ENCODE measurements at regions not wholly inside any gene's neighbourhood (a gene's known extent, or its start where the extent isn't known, plus 50 kb on each side); places are given as distances from the start of the nearest gene placed in this dataset.

- H3K4me3 ChIP-seq, result no peak overlapping the region
- no peaks in the 10 kb centered on the region for H3K36me3 ChIP-seq
- no peaks in the 10 kb centered on the region for H3K4me1 ChIP-seq
- WGBS, 2 donors, result 77 to 80% methylated on average over 8 of the region's 8 CpGs
- no peak for DNase-seq
- no peaks in the 10 kb centered on the region for H3K27me3 ChIP-seq
- no peaks in the 10 kb centered on the region for H3K9me3 ChIP-seq
- H3K27ac ChIP-seq, result peak overlapping the region in 3 of 4 donors; percentile 16 to 52 (median 31)
- TF ChIP-seq POLR2A (IDR thresholded peaks at IDR 0.05) (no peak), CTCF (IDR thresholded peaks at IDR 0.05) (no peak)
- intact Hi-C loops (cut with DNase I), result no loop called here
Observed at GRCh38 chr3:170699158-170700053, 113.5 kb upstream of the SLC7A14 start.

- H3K27ac ChIP-seq, result no peak overlapping the region
- no peaks in the 10 kb centered on the region for H3K36me3 ChIP-seq
- H3K9me3 ChIP-seq, result no peaks in the 10 kb centered on the region
- WGBS, 2 donors, result 60 to 70% methylated on average over 3 of the region's 3 CpGs
- no peaks in the 10 kb centered on the region for H3K27me3 ChIP-seq
- no peaks in the 10 kb centered on the region for H3K4me1 ChIP-seq
- H3K4me3 ChIP-seq, result no peak overlapping the region
- intact Hi-C loops (cut with DNase I), result no loop called here
- DNase-seq, result no peak
- TF ChIP-seq CTCF (IDR thresholded peaks at IDR 0.05) (no peak), POLR2A (IDR thresholded peaks at IDR 0.05) (no peak)
Observed at GRCh38 chr3:170697908-170698307, 112.0 kb upstream of the SLC7A14 start.

DNA sequence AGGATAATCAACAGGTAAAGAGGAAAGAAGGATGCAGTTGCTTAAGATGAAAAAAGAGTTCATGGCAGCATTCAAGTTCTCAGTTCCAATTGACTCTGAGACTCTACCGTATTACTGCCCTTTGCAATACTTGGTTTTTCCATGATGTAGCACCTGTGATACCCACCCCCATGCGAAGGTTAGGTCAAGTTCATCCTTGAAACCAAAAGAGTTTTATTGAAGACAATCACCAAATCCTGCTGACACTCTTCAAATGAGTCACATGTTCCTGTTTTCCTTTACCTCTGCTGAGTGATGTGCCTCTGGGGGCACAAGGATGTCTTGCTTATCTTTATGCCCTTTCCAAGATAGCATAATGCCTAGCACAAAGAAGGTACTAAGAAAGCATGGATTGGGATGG, 111.3 kb upstream of the SLC7A14 start:
- 88 to 100% methylated on average over 1 to 2 of the region's 2 CpGs for WGBS, 2 donors
- intact Hi-C loops (cut with DNase I), result no loop called here
- Histone ChIP-seq H3K27ac (no peak overlapping the region), H3K36me3 (no peaks in the 10 kb centered on the region), H3K4me1 (no peaks in the 10 kb centered on the region), H3K4me3 (no peak overlapping the region), H3K9me3 (no peaks in the 10 kb centered on the region), H3K27me3 (no peaks in the 10 kb centered on the region)
- DNase-seq, result no peak
- TF ChIP-seq CTCF (IDR thresholded peaks at IDR 0.05) (no peak), POLR2A (IDR thresholded peaks at IDR 0.05) (no peak)

- H3K4me1 ChIP-seq, result peaks cover 0 to under 1% (median 0%) of the 10 kb centered on the region in 3 donors
- 84 to 87% methylated on average over 3 of the region's 3 CpGs for WGBS, 2 donors
- H3K9me3 ChIP-seq, result no peaks in the 10 kb centered on the region
- no peak for DNase-seq
- no peak overlapping the region for H3K27ac ChIP-seq
- no peak overlapping the region for H3K4me3 ChIP-seq
- TF ChIP-seq POLR2A (IDR thresholded peaks at IDR 0.05) (no peak), CTCF (IDR thresholded peaks at IDR 0.05) (no peak)
- H3K36me3 ChIP-seq, result no peaks in the 10 kb centered on the region
- intact Hi-C loops (cut with DNase I), result no loop called here
- H3K27me3 ChIP-seq, result no peaks in the 10 kb centered on the region
Observed at GRCh38 chr3:170695486-170696064, 109.7 kb upstream of the SLC7A14 start.

- H3K27ac ChIP-seq, result no peak overlapping the region
- intact Hi-C loops (cut with DNase I), result no loop called here
- H3K4me1 ChIP-seq, result peaks cover 0 to 21% (median 12%) of the 10 kb centered on the region in 3 donors
- no peak for DNase-seq
- TF ChIP-seq POLR2A (IDR thresholded peaks at IDR 0.05), result no peak
- TF ChIP-seq CTCF (IDR thresholded peaks at IDR 0.05), result no peak
- no peaks in the 10 kb centered on the region for H3K9me3 ChIP-seq
- H3K36me3 ChIP-seq, result no peaks in the 10 kb centered on the region
- H3K27me3 ChIP-seq, result no peaks in the 10 kb centered on the region
- H3K4me3 ChIP-seq, result no peak overlapping the region
- 38 to 85% methylated on average over 2 of the region's 2 CpGs for WGBS, 2 donors
Observed at GRCh38 chr3:170692720-170693119, 106.8 kb upstream of the SLC7A14 start.

All from esophagus squamous epithelium (tissue), 5 donors.